Fibroblast of upper back skin (primary cell): ENCODE measurements at regions not wholly inside any gene's neighbourhood (a gene's known extent, or its start where the extent isn't known, plus 50 kb on each side); places are given as distances from the start of the nearest gene placed in this dataset.
"Not testable (repeated sequence)": the region's sequence is repeated elsewhere in the genome, so short reads cannot be mapped to it uniquely, and the experiment has no call there.

Experiments
- DNase-seq: peaks from one replicate; pipeline ENCODE4 v3.0.0-alpha.2; 2013

DNA sequence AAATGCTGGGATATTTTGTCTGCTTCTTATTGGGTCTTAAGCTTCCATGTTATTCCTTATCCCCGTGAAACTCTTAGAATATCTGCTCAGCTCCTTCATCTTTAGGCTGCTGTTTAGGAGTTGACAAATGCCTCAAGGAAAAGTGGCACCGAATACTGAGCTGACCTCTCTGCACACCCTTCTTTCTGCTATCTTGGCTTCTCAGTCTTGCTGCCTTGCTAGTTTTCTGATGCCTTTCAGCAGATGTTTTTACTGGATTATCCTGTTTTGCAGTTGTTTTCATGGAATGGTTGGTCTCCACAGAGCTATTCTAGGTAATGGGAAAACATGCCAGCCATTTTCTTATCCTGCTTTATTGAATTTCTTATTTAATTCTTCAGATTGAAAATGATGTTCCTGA lies 86.3 kb downstream of the GYPE start:
- DNase-seq: no peak

GRCh38 chr4:143817866-143818265 lies 87.5 kb downstream of the GYPE start:
- DNase-seq: not testable (repeated sequence)

GRCh38 chr4:143815375-143815774 lies 90.0 kb downstream of the GYPE start:
- not testable (repeated sequence) for DNase-seq

DNA sequence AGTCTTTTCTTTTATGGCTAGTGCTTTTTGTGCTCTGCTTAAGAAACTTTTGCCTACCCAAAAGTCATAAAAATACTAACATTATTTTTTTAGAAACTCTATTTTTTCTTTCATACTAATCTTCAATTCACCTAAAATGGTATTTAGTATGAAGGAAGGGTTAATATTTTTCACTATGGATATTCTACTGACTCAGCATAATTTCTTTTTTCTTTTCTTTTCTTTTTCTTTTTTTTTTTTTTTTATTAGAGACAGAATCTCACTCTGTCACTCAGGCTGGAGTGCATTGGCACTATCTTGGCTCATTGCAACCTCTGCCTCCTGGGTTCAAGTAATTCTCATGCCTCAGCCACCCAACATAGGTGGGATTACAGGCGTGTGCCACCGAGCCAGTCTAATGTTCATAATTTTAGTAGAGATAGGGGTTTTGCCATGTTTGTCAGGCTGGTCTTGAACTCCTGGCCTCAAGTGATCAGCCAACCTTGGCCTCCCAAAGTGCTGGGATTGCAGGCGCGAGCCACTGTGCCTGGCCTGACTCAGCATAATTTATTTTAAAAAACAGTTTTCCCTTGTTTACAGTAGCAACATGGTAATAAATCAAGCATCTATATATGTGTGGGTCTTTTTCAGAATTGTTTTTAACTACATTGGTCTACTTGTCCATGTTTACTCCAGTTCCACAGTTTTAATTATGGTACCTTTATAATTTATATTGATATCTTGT lies 91.8 kb downstream of the GYPE start:
- not testable (repeated sequence) for DNase-seq

GRCh38 chr4:143791693-143792092 lies 91.2 kb upstream of the FREM3 start:
- DNase-seq: not testable (repeated sequence)

- DNase-seq: not testable (repeated sequence)
Measured at GRCh38 chr4:143790425-143790824, 90.0 kb upstream of the FREM3 start.

DNA sequence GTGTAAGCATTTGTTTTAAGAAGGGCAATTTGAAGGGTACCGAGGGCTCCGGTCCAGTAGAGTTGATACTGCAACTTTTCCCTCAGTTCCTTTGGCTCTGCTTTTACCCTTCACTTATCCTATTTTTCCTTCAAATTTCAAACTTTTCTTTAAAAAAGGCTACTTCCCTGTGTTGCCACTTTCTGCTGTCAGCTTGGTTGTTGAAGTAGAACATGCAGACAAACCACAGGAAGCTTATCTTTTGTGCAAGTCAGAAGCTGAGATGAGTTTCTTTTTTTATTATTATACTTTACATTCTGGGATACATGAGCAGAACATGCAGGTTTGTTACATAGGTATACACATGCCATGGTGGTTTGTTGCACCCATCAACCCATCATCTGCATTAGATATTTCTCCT lies 89.1 kb upstream of the FREM3 start:
- not testable (repeated sequence) for DNase-seq

GRCh38 chr4:143784567-143784966 lies 84.1 kb upstream of the FREM3 start:
- DNase-seq: no peak

- no peak for DNase-seq
Measured at GRCh38 chr4:143782521-143782920, 82.0 kb upstream of the FREM3 start.

DNA sequence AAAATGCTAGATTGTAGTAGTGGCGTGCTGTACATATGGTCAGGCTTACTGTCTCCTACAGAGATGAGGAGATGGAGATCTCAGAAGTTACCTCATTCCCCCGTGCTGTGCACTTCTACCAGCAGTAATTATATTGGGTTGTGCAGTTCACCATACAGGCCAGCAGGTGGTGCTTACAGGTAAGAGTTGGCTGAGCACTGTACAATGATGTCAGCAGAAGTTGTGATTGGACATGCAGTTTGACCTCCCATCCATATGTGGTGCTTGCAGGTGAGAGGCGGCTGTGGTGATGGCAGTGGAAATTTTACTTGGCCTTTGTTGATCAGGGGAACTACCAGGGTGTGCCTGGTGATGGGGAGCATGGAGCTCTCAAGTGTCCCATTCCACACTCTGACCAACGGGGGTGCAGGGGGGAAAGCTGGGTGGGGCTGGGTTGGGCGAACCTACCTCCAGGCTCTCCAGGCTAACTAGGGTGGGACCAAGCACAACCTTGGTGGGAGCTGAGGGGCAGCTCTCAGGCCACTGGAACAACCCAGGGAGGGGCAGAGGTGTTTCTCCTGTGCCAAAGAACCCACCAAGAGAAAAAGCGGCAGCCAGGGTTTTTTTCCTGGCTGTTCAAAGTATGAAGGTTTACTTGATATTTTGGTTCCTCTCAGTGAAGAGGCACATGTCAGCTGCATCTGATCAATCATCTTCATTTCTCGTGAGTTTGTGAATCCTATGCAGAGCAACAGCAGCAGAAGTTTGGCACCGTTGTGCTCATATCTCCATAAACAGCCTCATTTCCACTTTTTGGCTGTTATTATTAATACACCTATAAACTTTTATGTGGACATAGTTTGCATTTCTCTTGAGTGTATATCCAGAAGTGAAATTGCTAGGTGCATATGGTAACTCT lies 73.8 kb upstream of the FREM3 start:
- DNase-seq: peak; percentile 48

DNA sequence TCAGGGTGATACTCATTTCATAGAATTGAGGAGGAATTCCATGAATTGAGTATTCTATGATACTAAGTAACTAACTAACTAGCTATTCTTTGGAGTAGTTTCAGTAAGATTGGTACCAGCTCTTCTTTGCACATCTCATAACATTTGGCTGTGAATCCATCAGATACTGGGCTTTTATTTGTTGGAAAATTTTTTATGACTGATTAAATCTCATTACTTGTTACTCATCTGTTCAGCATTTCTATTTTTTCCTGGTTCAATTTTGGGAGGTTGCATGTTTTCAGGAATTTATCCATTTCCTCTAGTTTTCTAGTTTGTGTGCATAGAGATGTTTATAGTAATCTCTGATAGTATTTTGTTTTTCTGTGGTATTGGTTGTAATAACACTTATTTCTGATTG lies 70.8 kb upstream of the FREM3 start:
- no peak for DNase-seq

GRCh38 chr4:143768007-143768591 lies 67.6 kb upstream of the FREM3 start:
- DNase-seq: no peak

DNA sequence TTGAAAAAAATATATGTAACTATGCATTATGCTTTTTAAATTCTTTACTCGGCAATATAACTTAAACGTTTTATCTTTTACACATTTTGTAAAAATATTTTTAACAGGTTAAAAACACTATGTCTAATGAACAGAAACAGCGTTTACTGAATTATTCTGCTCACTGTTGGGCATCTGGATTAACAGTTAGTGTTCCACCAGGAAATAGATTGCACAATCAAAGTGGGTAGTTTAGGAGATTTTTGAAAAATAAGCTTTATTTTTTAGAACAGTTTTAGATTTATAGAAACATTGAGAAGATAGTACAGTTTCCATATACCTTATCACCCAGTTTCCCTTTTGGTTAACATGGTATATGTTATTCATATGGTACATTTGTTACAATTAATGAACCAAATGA lies 63.1 kb upstream of the FREM3 start:
- DNase-seq: no peak

DNA sequence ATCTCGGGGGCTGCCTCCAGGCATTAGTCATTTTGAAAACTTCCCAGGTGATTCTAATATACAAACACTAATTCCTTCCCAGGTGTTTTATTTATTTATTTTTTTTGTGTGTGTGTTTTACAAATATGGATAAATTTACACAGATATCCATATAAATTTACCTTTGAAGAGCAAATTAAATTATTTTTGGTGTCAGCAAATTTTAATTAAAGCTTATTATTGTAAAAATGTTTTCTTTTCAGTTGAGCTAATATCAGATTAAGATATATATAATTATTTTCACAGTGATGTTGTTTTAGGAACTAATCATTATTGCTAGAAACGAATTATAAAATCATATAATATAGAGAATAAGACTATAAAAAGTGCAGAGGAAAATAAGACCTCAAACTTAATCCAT lies 62.0 kb upstream of the FREM3 start:
- no peak for DNase-seq
